HepG2 (cell line): ENCODE measurements at regions not wholly inside any gene's neighbourhood (a gene's known extent, or its start where the extent isn't known, plus 50 kb on each side); places are given as distances from the start of the nearest gene placed in this dataset.
"Not testable (repeated sequence)": the region's sequence is repeated elsewhere in the genome, so short reads cannot be mapped to it uniquely, and the experiment has no call there.

ENCODE experiments used
- ATAC-seq: fragments of 200-7000 bp; cut with Tn5 transposase; 3 replicates; pipeline ENCODE4 v1.9.1; 2020; ENCODE audit warnings: mild to moderate bottlenecking, moderate library complexity
- BruUV-seq: library from RNA; stranded (reverse); fragments of 400-500 nt; replicated peaks from 2 replicates; lab custom pipeline; 2021; lab: Mats Ljungman, UMichigan
- CTCF ChIA-PET: fragments of 300-600 bp; formaldehyde crosslinking; extraction: SDS; loops from one replicate; lab custom pipeline; 2021; ENCODE audit warnings: low total read pairs, inconsistent platforms, low intra/inter-chr PET ratio; lab: Yijun Ruan, JAX
- POLR2A ChIA-PET: fragments of 350-600 bp; sonication (Branson Sonifier 250); formaldehyde crosslinking; loops from one replicate; lab custom pipeline; 2020; ENCODE audit warnings: antibody characterized with exemption, inconsistent platforms; lab: Yijun Ruan, JAX
- DNase-seq: peaks from one replicate; pipeline ENCODE4 v3.0.0-alpha.2; 2015; ENCODE audit warnings: low spot score
- FAIRE-seq: peaks from 3 replicates; lab custom pipeline; 2011; peaks lifted over from hg19 to GRCh38; lab: Jason Lieb, UNC
- H2AFZ ChIP-seq: one replicate; pipeline ENCODE4 v1.6.1; 2011; ENCODE audit warnings: low read length, inconsistent platforms
- H3K27ac ChIP-seq: fragments of 300-600 bp; 3 replicates; pipeline ENCODE4 v1.8.0; 2011; ENCODE audit warnings: mixed run types, mild to moderate bottlenecking, mixed read lengths, low read length, inconsistent platforms; ENCODE audit not compliant: insufficient read depth; ENCODE audit errors: extremely low read length
- H3K27me3 ChIP-seq, 2 experiments: fragments of 200-600 bp in 1 of 2; 2 replicates in 1 of 2; 3 replicates in 1 of 2; pipeline versions ENCODE4 v1.6.0 to v1.8.0; 2011; ENCODE audit warnings: low read length in 2 of 2, mild to moderate bottlenecking in 2 of 2, moderate library complexity in 2 of 2, inconsistent platforms in 1 of 2; ENCODE audit not compliant: insufficient read depth in 2 of 2, control insufficient read depth in 1 of 2
- H3K36me3 ChIP-seq, 2 experiments: fragments of 200-600 bp in 1 of 2; replicated peaks in 1 of 2; 2 replicates in 1 of 2; 3 replicates in 1 of 2; pipeline versions ENCODE4 v1.5.1 to v1.8.0; 2011; ENCODE audit warnings: low read length in 2 of 2, inconsistent platforms in 1 of 2; ENCODE audit not compliant: insufficient read depth in 2 of 2, control insufficient read depth in 1 of 2
- H3K4me1 ChIP-seq: 2 replicates; pipeline ENCODE4 v1.5.1; 2012; ENCODE audit warnings: low read length, inconsistent platforms; ENCODE audit not compliant: insufficient read depth
- H3K4me2 ChIP-seq: 2 replicates; pipeline ENCODE4 v1.6.0; 2011; ENCODE audit warnings: low read depth, low read length, inconsistent platforms
- H3K4me3 ChIP-seq, 3 experiments: fragments of 200-600 bp in 1 of 3; sonication (generic), shearing (Covaris generic) in 1 of 3; replicated peaks in 1 of 3; 2 replicates each; pipeline ENCODE4 v1.5.1; 2011 to 2016; ENCODE audit warnings: low read length in 3 of 3, inconsistent platforms in 2 of 3, low read depth in 2 of 3, mild to moderate bottlenecking in 2 of 3, control low read depth in 1 of 3, mixed read lengths in 1 of 3; ENCODE audit not compliant: insufficient read depth in 1 of 3
- H3K79me2 ChIP-seq: one replicate; pipeline ENCODE4 v1.6.1; 2011; ENCODE audit warnings: low read length, inconsistent platforms; ENCODE audit not compliant: insufficient read depth
- H3K9ac ChIP-seq: 2 replicates; pipeline ENCODE4 v1.6.0; 2011; ENCODE audit warnings: mild to moderate bottlenecking, low read depth, low read length, inconsistent platforms; ENCODE audit not compliant: insufficient read depth
- H3K9me3 ChIP-seq: 2 replicates; pipeline ENCODE4 v1.5.1; 2012; ENCODE audit warnings: mild to moderate bottlenecking, low read length
- H4K20me1 ChIP-seq: 2 replicates; pipeline ENCODE4 v1.6.0; 2011; ENCODE audit warnings: inconsistent platforms, mild to moderate bottlenecking, low read length, moderate library complexity; ENCODE audit not compliant: insufficient read depth
- AGO1 ChIP-seq: fragments of 200-400 bp; formaldehyde crosslinking; IDR thresholded peaks from 2 replicates; pipeline ENCODE4 v1.6.1; 2017; ENCODE audit warnings: mild to moderate bottlenecking, low read depth, low read length, moderate library complexity; ENCODE audit not compliant: poor library complexity, severe bottlenecking
- AKAP8 ChIP-seq: sonication (generic); formaldehyde crosslinking; IDR thresholded peaks from 2 replicates; pipeline ENCODE4 v1.5.1; 2020; ENCODE audit warnings: mild to moderate bottlenecking, missing genetic modification reagents
- EED ChIP-seq: sonication (generic); formaldehyde crosslinking; IDR thresholded peaks from 2 replicates; pipeline ENCODE4 v1.5.0; 2020; ENCODE audit warnings: mild to moderate bottlenecking, missing genetic modification reagents
- PRMT3 ChIP-seq: sonication (generic); formaldehyde crosslinking; IDR thresholded peaks from 2 replicates; pipeline ENCODE4 v1.8.1; 2022; ENCODE audit warnings: low read depth, mild to moderate bottlenecking, moderate library complexity, missing genetic modification reagents, borderline replicate concordance
- PTBP1 ChIP-seq: fragments of 200-400 bp; formaldehyde crosslinking; IDR thresholded peaks from 2 replicates; pipeline ENCODE4 v1.6.1; 2018; ENCODE audit warnings: low read length, low read depth; ENCODE audit not compliant: poor library complexity, severe bottlenecking
- ZNF781 ChIP-seq: sonication (generic); formaldehyde crosslinking; IDR thresholded peaks from 2 replicates; pipeline ENCODE4 v1.5.1; 2020; ENCODE audit warnings: borderline replicate concordance, mild to moderate bottlenecking, missing genetic modification reagents; ENCODE audit errors: not compliant biosample characterization
- WGBS: methylation state at CpG from one replicate; pipeline ENCODE4 v1.1.6; 2017; ENCODE audit warnings: low lambda C conversion rate; 5-methylcytosine and 5-hydroxymethylcytosine counted together
- in situ Hi-C: cut with HindIII; loops from 2 replicates; pipeline ENCODE4 v1.10.0; 2017; ENCODE audit warnings: low pct_unique_long_range_greater_than_20kb; ENCODE audit not compliant: extremely low pct_ligation_motif_present
- intact Hi-C: fragments of 100-400 bp; cut with micrococcal nuclease; formaldehyde crosslinking; loops from one replicate; pipeline ENCODE4 v1.10.0; 2022; ENCODE audit not compliant: unreplicated experiment
- TF ChIP-seq, protein P1 (sequence below): sonication (generic); IDR thresholded peaks from 2 replicates; pipeline ENCODE4 v1.6.1; 2016; ENCODE audit warnings: low read depth, borderline replicate concordance

DNA sequence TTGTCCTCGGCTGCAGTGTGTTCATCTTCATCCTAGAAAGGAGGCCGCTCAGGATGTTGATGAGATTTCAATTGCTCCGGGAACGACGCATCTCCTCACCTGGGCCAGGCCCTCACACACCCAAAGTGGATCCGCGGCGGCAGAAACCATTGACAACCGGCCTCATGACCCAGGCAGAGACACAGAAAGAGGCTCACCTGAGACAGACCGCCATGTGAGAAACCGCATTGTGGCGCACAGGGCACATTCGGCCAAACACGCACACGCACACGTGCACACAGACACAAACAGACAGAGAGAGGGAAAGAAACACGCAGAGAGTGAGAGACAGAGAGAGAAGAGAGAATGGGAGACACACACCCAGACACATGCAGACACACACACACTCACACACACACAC, 3879.3 kb downstream of the SRGAP2C start:
- BruUV-seq, POLR2A ChIA-PET, H3K27ac ChIP-seq, DNase-seq, H4K20me1 ChIP-seq, intact Hi-C loops, H2AFZ ChIP-seq, CTCF ChIA-PET, ATAC-seq, H3K4me1 ChIP-seq, H3K4me2 ChIP-seq, H3K9ac ChIP-seq, H3K4me3 ChIP-seq, H3K79me2 ChIP-seq, H3K27me3 ChIP-seq, in situ Hi-C loops, H3K36me3 ChIP-seq, FAIRE-seq: not testable (repeated sequence)
- 82% methylated on average over 8 of the region's 17 CpGs for WGBS
- peaks cover 45% of the 10 kb centered on the region for H3K9me3 ChIP-seq

DNA sequence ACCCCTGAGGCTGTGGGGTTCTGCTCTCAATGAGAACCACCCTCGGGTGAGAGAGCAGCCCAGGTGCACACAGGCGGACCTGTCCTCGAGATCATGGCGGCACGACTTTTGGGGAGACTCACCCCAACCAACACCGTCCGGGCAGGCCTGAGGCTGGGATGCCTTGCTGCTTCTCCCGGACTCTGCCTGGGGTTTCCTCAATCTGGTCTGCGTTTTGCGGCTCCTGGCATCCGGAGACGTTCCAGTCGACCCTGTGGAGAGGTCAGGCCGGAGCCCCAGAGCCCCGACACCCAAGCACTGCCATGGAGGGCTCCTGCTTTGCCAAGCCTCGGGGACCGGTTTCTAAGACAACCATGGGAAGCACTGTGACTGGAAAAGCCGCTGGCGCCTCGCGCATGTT, 3879.7 kb downstream of the SRGAP2C start:
- H3K27me3 ChIP-seq: no peaks in the 10 kb centered on the region
- no peak for FAIRE-seq

More for the DNA sequence above, 3879.7 kb downstream of the SRGAP2C start:
- Histone ChIP-seq H3K27ac (no peak overlapping the region), H3K36me3 (no peaks in the 10 kb centered on the region), H3K9me3 (peaks cover 49% of the 10 kb centered on the region), H2AFZ (no peak overlapping the region), H3K4me2 (no peak overlapping the region), H3K4me3 (no peak overlapping the region), H3K4me1 (no peaks in the 10 kb centered on the region), H3K79me2 (no peaks in the 10 kb centered on the region), H3K9ac (no peak overlapping the region), H4K20me1 (no peaks in the 10 kb centered on the region)
- in situ Hi-C loops (no loop called here), intact Hi-C loops (no loop called here)
- ChIA-PET CTCF (no interaction called here), POLR2A (no interaction called here)
- DNase-seq (no peak), ATAC-seq (no peak)
- 79% methylated on average over 6 of the region's 21 CpGs for WGBS
- BruUV-seq: no TSS peak
- TF ChIP-seq, protein P1, sequence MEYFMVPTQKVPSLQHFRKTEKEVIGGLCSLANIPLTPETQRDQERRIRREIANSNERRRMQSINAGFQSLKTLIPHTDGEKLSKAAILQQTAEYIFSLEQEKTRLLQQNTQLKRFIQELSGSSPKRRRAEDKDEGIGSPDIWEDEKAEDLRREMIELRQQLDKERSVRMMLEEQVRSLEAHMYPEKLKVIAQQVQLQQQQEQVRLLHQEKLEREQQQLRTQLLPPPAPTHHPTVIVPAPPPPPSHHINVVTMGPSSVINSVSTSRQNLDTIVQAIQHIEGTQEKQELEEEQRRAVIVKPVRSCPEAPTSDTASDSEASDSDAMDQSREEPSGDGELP: no peak
- TF ChIP-seq EED (CRISPR knock-in tag) (no peak), AKAP8 (CRISPR knock-in tag) (no peak), ZNF781 (CRISPR knock-in tag) (no peak), PRMT3 (CRISPR knock-in tag) (no peak), AGO1 (no peak), PTBP1 (no peak)
- TF ChIP-seq, all 625 proteins: peak for 0
